Stimulated activated CD4-positive, alpha-beta T cell treated with anti-CD3 and anti-CD28 coated beads, Interleukin-15, amount 100 ng/mL, for 48 hours (primary cell): ENCODE measurements at regions not wholly inside any gene's neighbourhood (a gene's known extent, or its start where the extent isn't known, plus 50 kb on each side); places are given as distances from the start of the nearest gene placed in this dataset.

Experiments
- DNase-seq, 2 donors: peaks; one replicate each; pipeline ENCODE4 v3.0.0-alpha.2; 2020; ENCODE audit warnings: low read depth in 2 of 2

DNA sequence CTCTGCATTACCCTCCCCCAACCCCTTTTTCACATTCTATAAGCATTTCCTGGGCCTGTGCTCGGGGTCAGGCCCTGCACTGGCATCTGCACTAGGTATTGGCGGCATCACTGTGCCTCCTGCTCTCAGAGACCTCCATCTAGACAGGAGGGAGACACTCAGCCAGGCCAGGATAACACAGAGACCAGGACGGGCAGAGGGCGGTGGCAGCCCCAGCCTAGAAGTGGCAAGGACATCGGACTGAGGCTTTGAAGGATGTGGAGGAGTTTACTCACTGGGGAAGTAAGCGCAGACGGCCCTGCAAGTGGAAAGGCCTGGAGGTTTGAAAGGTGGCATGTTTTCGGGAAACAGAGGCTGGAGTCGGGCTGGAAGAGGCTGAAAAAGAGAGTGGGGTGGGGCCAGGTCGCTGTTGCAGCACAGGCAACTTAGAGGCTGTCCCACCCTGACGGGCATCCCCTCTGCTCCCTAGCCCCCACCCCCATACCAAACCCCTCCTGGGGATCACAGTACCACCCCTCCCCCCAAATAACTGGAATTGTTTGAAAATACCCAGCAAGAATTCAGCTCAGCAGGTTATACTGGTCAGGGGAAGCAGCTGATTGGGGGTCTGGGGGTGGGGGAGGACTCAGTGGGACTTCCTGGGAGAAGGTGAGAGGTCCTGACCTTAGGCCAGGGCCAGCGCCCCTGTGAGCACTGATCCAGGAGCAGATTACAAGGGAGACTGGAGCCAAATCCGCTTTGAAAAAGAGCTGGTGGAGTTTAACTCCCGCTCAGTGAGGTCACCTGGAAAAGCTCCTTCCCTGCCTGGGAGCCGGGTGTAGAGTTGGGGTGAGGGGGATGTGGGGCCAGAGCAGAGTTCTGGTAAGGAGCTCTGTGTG lies 121.8 kb upstream of the WNT4 start:
- no peak for DNase-seq

- DNase-seq = no peak
Observed at GRCh38 chr1:22266141-22266540, 123.2 kb upstream of the WNT4 start.

- DNase-seq = no peak
Observed at GRCh38 chr1:22267413-22268175, 124.7 kb upstream of the WNT4 start.

DNA sequence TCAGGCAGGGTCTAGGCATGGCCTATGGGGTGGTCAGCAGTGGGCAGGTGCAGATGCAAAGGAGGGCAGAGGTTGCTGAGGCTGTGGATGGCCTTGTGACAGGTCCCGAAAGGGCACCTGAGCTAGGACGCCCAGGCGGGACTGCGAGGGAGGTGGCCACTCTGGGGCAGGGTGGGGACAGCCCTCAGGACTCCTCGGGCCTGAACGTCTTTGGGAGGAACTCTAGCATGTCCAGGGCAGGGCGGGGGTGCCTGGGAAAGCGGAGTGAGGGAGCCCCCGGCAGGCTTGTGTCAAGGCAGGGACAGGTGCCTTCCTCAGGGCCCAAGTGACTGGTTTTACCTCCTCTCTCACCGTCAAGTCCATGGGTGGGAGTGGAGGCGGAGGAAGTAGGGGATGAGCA lies 125.4 kb upstream of the WNT4 start:
- DNase-seq = no peak

DNA sequence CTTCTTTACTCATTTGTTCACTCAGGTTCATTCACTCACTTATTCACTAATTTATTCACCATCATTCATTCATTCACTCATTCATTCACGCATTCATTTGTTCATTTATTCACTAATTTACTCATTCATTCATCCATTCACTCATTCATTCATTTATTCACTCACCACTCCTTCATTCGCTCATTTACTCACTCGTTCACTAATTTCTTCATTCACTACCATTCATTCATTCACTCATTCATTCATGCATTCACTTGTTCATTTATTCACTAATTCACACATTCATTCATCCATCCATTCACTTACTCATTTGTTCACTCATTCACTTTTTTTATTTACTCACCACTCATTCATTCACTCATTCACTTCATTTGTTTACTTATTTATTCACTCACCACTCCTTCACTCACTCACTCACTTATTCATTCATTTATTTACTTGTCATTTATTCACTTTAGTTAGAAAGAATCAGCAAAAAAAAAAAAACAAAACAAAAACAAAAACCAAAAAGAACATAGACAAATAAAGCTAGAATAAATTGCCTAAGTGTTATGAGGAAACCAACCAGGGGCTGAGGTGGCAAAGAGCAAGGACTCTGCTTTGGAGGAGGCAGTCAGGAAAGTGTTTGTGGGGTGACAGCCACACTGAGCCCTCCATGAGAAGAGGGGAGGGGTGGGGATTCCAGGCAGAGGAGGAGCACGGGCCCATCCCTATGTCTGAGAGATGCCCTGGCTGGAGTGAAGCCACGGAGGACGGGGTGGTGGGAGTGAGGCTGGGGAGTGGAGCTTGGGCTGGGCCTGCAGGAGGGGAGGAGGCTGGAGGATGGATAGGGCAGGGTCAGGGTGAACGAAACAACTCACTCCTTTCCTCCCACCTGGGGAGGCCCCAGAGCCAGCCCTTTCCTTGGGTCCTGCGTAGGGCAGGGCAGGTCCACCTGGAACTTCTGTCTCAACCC lies 129.2 kb upstream of the WNT4 start:
- no peak for DNase-seq

GRCh38 chr1:22273686-22274681 lies 131.1 kb upstream of the WNT4 start:
- DNase-seq = no peak

- no peak for DNase-seq
Observed at GRCh38 chr1:22275167-22275566, 132.3 kb upstream of the WNT4 start.

- DNase-seq = peak in 1 of 2 donors; percentile 27
Observed at GRCh38 chr1:22275626-22276395, 132.9 kb upstream of the WNT4 start.

GRCh38 chr1:22276396-22276748 lies 133.5 kb upstream of the WNT4 start:
- no peak for DNase-seq

DNA sequence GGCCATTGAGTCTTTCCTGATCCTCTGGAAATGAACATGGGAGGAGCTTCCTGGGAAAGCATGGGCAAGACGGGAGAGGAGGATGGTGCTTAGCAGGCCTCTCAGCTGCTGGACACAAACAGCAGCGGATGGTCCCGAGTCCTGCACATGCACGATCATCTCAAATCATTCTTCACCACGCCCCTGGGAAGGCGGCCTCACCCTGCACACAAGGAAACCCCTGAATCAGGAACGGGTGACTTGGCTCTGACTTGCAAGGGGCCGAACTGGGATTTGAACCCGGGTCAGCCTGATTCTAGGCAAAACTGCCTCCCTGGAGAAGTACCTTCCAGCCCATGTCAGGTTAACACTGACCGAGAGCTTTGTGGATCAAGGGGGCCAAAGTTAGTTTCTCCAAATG lies 134.8 kb upstream of the WNT4 start:
- DNase-seq = no peak

DNA sequence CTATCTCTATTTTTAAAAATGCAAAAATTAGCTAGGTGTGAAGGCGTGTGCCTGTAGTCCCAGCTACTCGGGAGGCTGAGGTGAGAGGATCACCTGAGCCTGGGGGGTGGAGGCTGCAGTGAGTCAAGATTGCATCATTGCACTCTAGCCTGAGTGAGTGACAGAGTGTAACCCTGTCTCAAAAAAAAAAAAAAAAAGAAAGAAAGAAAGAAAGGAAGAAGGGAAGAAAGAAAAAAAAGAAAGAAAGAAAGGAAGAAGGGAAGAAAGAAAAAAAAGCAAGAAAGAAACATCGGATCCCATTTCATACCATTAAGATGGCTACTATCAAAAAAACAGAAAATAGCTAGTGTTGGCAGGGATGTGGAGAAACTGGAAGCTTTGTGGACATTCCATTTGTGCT lies 136.8 kb upstream of the WNT4 start:
- DNase-seq = no peak

DNA sequence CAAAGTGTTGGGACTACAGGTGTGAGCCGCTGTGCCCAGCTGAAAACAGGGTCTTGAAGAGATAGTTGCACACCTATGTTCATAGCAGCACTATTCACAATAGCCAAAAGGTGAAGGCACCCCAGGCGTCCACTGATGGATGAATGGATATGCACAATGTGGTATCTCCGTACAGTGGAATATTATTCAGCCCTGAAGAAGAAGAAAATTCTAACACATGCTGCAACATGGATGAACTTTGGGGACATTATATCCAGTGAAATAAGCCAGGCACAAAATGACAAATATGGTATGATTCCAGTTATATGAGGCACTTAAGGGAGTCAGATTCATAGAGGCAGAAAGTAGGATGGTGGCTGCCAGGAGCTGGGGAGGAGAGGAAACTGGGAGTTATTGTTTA lies 137.6 kb upstream of the WNT4 start:
- no peak for DNase-seq

DNA sequence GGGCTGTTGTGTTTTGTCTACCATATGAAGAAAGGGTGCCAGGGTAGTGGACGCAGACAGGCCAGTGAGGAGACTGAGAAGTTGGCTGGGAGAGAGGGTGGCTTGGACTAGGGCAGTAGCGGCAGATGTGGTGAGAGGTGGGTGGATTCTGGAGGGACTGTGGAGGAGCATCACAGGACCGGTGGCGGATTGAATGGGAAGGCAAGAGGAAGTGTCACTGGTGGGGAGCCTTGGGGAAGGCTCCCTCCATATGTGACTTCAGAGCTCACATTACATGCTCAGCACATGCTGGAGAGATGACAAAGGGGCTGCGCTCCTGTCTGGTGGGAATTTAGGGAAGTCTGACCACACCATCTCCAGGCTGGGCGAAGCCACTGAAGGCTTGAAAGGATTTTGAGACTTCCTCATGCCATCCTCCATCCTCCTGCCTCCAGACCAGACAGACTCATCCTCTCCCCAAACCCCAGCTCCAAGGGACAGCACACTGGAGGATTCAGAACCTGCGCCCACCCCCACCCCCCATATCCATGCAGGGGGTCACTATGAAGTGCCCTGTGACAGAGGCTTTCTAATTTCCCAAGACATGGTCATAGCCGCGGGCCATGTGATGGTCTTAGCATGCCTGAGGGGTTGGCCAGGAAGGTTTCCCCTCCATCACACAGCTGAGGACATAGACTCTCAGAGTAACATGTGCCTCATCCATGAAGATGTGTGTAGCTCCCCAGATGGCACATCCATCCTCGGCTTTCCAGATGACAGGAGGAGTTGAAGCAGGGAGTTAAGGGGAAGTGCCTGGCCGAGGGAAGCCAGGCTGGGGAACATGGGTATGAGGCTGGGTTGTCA lies 138.8 kb upstream of the WNT4 start:
- no peak for DNase-seq

DNA sequence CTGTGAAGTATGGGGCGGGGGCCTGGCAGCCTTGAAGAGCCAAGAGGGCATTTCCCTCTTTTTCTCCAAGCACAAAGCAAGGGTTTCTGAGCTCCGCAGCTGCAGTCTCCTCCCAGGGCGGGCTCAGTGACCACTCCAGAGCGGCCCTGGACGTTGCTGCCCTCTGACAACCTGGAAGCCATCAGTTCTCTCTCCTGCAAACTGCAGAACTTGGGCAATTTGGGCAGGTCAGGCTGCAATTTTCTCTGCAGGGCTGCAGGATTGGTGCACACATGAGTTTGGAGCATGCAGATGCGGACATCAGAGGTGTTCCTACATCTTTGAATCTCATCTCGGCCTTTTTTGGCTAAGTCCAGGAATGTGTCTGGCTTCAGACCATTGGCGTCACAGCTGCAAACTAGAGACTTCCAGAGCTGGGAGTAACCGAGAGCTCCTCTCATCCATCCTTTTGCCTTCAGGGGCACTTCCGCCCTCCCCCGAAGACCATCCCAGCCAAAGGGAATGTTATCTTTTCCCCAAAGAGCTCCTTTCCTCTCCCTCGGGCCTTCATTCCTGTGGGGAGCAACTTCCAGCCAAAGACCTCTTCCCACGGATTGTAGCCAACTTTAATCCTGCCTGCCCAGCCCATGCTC lies 139.6 kb upstream of the WNT4 start:
- DNase-seq = no peak

DNA sequence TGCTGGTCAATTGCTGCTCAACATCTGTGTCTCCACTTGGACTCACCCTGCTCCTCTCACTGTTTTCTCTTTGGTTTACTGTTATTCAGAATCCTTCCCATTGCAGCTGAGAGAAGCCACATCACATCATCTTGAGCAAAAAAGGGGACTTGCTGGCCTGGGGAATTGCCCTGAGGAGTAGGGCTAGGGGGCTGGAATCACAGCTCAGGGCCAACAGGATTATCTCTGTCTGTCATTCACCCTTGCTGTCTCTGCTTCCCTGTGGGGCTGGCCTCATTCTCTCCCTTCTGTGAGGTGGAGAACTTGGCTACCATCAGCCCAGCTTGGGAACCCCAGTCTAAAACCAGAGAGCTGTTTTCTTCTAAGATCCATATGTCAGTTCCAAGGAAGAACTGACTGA lies 140.7 kb upstream of the WNT4 start:
- DNase-seq = no peak

GRCh38 chr1:22284236-22284635 lies 141.3 kb upstream of the WNT4 start:
- no peak for DNase-seq

GRCh38 chr1:22284906-22285548 lies 142.1 kb upstream of the WNT4 start:
- DNase-seq = no peak
